G401.6 (cell line): ENCODE measurements at regions not wholly inside any gene's neighbourhood (a gene's known extent, or its start where the extent isn't known, plus 50 kb on each side); places are given as distances from the start of the nearest gene placed in this dataset.
A peak's percentile ranks its signal among the peaks of the same experiment; 100 is the strongest.

Source experiments
- FAIRE-seq: peaks from 2 replicates; lab custom pipeline; 2012; peaks lifted over from hg19 to GRCh38; lab: Jason Lieb, UNC

DNA sequence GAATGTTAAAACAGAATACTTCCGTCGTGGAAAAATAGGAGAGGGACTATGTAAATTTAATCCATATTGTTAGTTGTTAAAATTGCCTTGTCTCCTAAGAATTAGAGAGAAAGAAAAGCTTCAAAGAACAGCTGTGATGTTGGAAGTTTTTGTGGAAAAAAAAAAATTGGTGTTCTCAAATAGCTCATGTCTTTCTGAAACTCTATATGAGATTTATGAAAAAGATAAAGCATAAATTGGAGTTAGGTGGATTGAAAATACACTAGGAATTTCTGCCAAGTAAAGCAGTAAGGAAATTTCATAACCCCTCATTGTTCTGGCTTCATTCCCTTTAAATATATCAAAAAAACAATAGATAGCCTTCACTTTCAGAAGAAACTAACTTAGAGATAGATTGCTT lies 274.0 kb upstream of the ADAMTS5 start:
- no peak for FAIRE-seq

DNA sequence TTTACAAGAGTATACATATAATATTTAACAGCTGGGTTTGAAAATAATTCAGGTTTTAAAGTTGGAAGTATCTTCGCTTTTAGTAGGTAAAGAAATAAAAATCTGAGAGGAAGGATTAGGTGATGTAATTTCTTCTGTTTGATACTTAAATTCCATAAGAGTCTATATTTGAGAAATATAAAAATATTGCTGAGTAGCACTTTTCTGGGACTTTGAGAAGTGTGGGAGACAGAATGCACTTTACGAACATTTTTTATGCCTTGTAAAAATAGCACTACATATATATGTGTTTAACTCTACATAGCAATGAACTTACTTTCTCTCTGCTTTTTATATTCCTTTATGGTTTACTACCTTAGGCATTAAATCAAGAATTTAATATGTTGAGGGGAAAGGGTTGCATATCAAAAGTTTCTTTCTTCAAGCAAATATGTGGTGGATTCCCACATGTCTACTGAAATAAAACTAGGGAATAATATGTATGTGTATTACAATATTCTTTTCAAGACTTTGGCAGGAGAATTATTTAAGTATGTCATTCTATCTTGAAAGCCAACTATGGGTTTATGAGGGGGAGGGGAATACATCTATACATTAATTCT lies 266.7 kb upstream of the ADAMTS5 start:
- FAIRE-seq, result no peak

GRCh38 chr21:27225940-27226339 lies 259.1 kb upstream of the ADAMTS5 start:
- FAIRE-seq, result no peak

DNA sequence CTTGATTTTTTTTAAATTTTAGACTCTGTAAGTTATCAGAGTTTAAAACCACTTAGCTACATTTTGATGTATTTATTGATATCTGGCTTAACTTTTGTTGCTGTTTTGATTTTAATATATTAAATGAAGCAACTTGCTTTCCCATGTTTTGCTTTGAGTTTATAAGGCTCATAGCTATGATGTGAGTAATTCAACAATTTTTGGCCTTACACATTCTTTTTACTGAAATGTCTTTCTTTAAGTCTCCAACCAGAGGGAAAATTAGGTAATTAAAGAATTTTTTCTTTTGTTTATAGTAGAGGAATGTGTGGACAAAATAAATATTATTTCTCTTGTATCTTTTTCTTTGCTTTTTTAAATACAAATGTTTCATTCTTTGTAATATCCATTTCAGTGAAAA lies 258.3 kb upstream of the ADAMTS5 start:
- no peak for FAIRE-seq

DNA sequence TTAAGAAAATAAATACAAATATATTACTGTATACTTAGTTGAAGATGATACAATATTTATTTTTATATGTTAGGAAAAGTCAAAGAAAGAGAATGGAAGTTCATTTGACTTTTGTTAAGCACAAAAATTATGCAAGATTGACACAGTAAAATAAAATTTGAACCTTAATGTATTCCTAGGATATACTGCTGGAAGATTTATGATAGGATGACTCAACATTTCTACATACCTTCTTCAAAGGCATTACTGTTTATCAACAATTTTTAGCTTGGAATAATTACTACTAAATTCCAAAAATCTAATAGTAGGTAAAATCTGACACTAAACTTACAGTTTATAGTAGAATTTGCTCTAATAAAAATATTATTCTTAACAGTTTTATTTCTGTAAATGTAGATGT lies 257.3 kb upstream of the ADAMTS5 start:
- FAIRE-seq, result peak; percentile 11

DNA sequence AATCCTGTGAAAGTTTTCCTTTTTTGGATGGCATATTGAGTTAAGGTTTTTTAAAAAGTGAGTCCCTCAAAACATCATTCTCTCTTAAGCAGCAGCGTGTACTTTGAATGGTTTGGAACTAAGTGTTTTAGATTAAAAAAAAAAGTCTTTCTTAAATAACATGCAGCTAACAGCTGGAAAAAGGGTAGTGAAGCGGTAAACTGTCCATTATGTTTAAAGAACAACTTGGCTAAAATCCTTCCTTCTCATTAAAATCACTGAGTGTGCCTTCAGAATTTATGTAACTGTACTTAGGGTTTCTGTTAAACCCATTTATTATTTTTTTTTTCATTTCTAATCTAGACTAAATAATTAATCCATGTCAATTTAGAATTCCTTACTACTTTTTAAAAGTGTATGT lies 254.2 kb upstream of the ADAMTS5 start:
- no peak for FAIRE-seq

GRCh38 chr21:27220416-27220815 lies 253.5 kb upstream of the ADAMTS5 start:
- FAIRE-seq, result no peak

DNA sequence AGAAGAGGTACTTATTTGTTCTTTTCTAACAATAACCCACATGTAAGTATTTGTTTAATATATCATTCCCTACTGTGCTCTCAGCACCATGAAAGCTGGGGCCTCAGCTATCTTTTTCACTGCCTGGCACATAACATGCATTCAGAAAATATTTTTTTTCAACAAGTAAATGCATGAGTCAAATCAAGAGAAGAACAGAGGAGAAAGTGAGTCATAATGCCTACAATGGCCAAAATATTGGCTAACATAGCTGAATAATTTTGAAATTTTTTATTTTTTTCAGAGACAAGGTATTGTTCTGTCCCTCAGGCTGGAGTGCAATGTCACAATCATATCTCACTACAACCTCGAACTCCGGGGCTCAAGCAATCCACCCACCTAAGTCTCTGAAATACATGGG lies 252.2 kb upstream of the ADAMTS5 start:
- no peak for FAIRE-seq

- FAIRE-seq, result no peak
Measured at GRCh38 chr21:27213303-27213702, 246.4 kb upstream of the ADAMTS5 start.

- no peak for FAIRE-seq
Measured at GRCh38 chr21:27212441-27212840, 245.6 kb upstream of the ADAMTS5 start.

GRCh38 chr21:27209546-27209945 lies 242.7 kb upstream of the ADAMTS5 start:
- FAIRE-seq, result no peak

DNA sequence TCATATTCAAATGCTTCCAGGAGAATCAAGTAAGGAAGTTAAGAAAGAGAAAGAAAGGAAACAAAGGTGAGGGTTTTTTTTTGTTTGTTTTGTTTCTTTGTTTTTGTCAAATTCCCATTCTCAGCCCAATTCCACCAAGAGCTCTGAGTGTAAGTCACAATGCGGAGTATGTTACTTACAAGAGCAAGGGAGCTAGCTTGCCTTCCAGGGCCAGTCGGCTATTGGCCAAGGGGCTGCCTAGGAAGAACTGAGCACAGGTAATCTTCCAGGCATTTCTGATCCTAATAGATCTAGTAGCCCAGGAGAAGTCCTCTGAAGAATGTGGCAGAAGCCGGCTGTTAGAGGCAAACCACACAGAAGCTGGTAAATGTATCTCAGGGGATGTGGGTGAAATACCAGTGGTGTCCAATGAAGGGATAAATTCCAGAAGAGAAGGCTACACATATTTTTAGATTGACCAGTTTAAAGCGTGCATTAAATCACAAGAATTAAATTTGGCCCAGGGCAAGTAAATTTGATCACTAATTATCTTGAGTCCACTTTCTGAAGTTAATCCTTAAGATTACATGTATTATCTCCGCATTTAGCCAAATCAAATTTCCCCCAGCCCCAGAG lies 239.6 kb upstream of the ADAMTS5 start:
- no peak for FAIRE-seq

GRCh38 chr21:27202301-27202700 lies 235.4 kb upstream of the ADAMTS5 start:
- FAIRE-seq, result no peak

DNA sequence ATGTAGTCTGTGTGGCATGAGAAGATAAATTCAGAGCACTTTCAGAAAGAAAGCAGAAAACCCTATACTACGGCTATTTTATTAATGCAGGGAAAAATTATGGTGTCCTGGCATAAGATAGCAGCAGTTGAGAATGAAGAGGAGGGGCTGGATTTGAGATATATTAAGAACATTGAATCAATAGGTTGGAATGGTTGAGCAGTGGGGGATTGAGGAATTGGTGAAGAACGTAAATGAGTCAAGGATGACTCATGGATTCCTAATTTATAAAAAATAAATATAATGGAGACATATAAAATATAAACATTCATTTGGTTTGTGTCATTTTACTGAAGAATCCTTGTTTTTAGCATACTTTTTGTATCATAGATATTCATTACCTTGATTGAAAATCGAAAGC lies 234.3 kb upstream of the ADAMTS5 start:
- no peak for FAIRE-seq

DNA sequence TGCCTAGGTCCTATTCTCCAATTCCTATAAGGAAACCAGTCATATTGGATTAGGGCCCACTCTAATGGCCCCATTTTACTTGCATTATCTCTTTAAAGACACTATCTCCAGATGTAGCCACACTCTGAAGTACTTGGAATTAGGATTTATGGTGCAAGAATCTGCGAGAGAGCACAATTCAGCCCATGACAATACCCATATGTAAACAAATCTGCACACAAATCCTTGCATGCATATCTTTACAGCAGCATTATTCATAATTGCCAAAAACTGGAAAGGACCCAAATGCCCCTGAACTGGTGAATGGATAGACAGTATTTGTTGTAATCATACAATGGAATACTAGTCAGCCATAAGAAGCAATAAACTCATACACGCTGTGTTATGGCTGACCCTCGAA lies 229.8 kb upstream of the ADAMTS5 start:
- no peak for FAIRE-seq

- no peak for FAIRE-seq
Measured at GRCh38 chr21:27192281-27192949, 225.5 kb upstream of the ADAMTS5 start.

GRCh38 chr21:27190601-27191000 lies 223.7 kb upstream of the ADAMTS5 start:
- no peak for FAIRE-seq

DNA sequence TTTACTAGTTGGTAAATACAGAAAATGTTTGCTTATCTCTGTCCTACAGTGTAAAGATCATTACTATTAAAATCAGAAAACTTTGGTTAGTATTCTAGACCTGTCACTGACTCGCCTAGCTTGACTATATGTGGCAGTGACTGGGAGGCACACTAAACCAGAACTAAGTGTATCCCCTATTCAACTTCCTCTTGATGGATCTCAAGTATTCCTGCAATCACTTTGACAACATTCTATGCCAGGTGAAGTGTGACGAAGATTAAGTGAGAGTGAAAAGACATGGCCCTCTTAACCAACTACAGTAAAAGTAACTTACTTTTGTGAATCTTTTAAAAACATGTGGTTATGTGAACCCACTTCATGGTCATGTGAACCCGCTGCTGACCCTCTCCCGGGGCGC lies 223.0 kb upstream of the ADAMTS5 start:
- FAIRE-seq, result no peak

DNA sequence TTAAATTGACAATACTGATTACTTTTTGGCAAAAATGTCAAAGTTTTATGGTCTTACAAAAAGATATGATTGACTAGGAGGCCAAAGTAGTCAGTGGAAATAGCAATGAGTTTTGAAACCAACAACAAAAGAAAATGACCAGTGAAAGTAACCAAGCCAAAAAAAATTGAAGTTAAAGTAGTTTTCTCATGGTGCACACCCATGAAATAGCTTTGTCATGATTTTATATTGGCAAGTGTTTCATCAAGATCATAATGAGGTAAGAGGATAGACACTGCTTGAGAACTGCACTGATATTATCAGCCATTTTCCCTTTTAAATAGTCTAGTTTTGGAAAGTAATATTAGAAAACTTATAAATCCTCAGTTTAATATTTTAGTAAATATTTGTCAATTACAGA lies 206.2 kb upstream of the ADAMTS5 start:
- FAIRE-seq, result no peak

DNA sequence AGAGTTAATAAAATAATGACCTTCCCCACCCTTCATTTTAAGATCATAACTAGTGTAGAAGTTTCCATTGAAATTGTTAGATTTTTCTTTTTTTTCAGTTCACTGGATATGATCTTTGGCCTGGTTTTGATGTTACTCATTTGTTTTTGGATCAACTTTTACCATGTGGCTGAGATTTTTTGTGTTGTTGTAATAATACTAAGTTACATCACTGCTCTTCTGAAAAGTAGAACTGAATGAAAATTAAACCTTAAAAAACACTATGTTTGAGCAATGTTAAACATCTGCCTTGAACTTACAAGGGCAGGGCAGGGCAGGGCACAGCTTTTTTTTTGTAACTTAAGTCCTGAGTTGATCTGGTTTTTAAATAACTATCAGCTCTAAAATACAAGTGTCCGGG lies 204.8 kb upstream of the ADAMTS5 start:
- FAIRE-seq, result no peak

GRCh38 chr21:27168084-27168483 lies 201.2 kb upstream of the ADAMTS5 start:
- FAIRE-seq, result peak; percentile 25

GRCh38 chr21:27164208-27165177 lies 197.6 kb upstream of the ADAMTS5 start:
- FAIRE-seq, result no peak

- FAIRE-seq, result no peak
Measured at GRCh38 chr21:27158967-27159366, 192.1 kb upstream of the ADAMTS5 start.
